ENCODE measurements at regions not wholly inside any gene's neighbourhood (a gene's known extent, or its start where the extent isn't known, plus 50 kb on each side); places are given as distances from the start of the nearest gene placed in this dataset.

- no peak for TF ChIP-seq ETS1 (IDR thresholded peaks at IDR 0.05)
- TF ChIP-seq STAT1 (IDR thresholded peaks at IDR 0.05; ENCODE audit: unreplicated experiment) = no peak
- TF ChIP-seq NANOG (IDR thresholded peaks at IDR 0.05; ENCODE audit: borderline replicate concordance) = no peak
These were observed 229.2 kb upstream of the RGPD4 start (continued) for GRCh38 chr2:107597507-107597906.

- Histone ChIP-seq H3K9me2 (ENCODE audit: insufficient read depth) (no peaks in the 10 kb centered on the region), H3K79me2 (replicated peaks; ENCODE audit: insufficient read depth) (no peaks in the 10 kb centered on the region), H3K36me3 (ENCODE audit: insufficient read depth) (no peaks in the 10 kb centered on the region), H3K4me2 (no peak overlapping the region), H2AFZ (no peak overlapping the region), H3F3A (replicated peaks; ENCODE audit: low read depth) (no peaks in the 10 kb centered on the region), H3K4me1 (ENCODE audit: insufficient read depth) (no peaks in the 10 kb centered on the region), H4K20me1 (replicated peaks; ENCODE audit: insufficient read depth) (no peaks in the 10 kb centered on the region), H3K4me3 (no peak overlapping the region), H3K27me3 (ENCODE audit: insufficient read depth) (no peaks in the 10 kb centered on the region), H3K27ac (ENCODE audit: low read depth) (no peak overlapping the region)
- Mint-ChIP-seq H3K9me3 (peaks cover 4% of the 10 kb centered on the region; the same call in 1 of the 3 replicates), H3K27me3 (ENCODE audit: insufficient read depth, low read depth, poor library complexity) (no peaks in the 10 kb centered on the region), H3K36me3 (ENCODE audit: low read depth) (no peaks in the 10 kb centered on the region), H3K4me1 (no peaks in the 10 kb centered on the region), H3K4me3 (no peak overlapping the region), H3K27ac (no peak overlapping the region)
- no peak for TF ChIP-seq EZH2phosphoT487 (IDR thresholded peaks at IDR 0.05; ENCODE audit: unreplicated experiment)
- TF ChIP-seq ZNF462 (CRISPR knock-in tag; IDR thresholded peaks at IDR 0.05) = no peak
- no peak for TF ChIP-seq POLR2AphosphoS5 (IDR thresholded peaks at IDR 0.05; ENCODE audit: low read depth)
- TF ChIP-seq REST (IDR thresholded peaks at IDR 0.05; ENCODE audit: unreplicated experiment) = no peak
- TF ChIP-seq ZNF114 (CRISPR knock-in tag; IDR thresholded peaks at IDR 0.05) = no peak
- no peak for TF ChIP-seq EZH2 (IDR thresholded peaks at IDR 0.05; ENCODE audit: low read depth, unreplicated experiment)
- no peak for TF ChIP-seq STAT1 (IDR thresholded peaks at IDR 0.05; ENCODE audit: unreplicated experiment)
- TF ChIP-seq ZNF331 (CRISPR knock-in tag; IDR thresholded peaks at IDR 0.05; ENCODE audit: low read depth) = no peak
- TF ChIP-seq CTCF (conservative IDR thresholded peaks at IDR 0.05; ENCODE audit: low read depth in 2 of 2) = no peak
- no peak for DNase-seq (ENCODE audit: low spot score)
- ATAC-seq = no peak
These were observed 223.9 kb upstream of the RGPD4 start for GRCh38 chr2:107602801-107603200.
